GM12872 (cell line): ENCODE measurements at regions not wholly inside any gene's neighbourhood (a gene's known extent, or its start where the extent isn't known, plus 50 kb on each side); places are given as distances from the start of the nearest gene placed in this dataset.

Experiments used
- CTCF ChIP-seq: IDR thresholded peaks from 3 replicates; pipeline ENCODE4 v1.5.1; 2011; ENCODE audit warnings: low read depth, mild to moderate bottlenecking, low read length, moderate library complexity; ENCODE audit not compliant: insufficient read depth

DNA sequence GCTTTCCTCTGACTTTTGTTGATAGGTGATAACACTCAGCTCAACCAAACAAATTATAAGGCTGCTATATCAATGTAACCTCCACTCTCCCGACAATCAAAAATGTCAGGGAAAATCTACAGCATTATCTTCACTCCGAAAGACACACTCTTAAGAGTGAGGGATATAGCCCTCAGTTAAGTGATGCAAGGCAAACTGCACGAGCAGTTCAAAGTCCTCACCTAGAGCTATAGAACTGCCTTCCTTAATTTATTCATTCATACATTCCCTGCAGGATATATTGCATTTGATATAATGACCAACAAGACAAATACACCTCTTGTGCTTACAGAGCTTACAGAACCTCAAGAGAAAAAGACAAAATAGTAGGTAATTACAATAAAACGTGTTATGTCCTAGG lies 378.1 kb downstream of the ELAVL2 start:
- TF ChIP-seq CTCF = no peak

- TF ChIP-seq CTCF = no peak
These were observed 374.1 kb downstream of the ELAVL2 start for GRCh38 chr9:23451802-23452418.

DNA sequence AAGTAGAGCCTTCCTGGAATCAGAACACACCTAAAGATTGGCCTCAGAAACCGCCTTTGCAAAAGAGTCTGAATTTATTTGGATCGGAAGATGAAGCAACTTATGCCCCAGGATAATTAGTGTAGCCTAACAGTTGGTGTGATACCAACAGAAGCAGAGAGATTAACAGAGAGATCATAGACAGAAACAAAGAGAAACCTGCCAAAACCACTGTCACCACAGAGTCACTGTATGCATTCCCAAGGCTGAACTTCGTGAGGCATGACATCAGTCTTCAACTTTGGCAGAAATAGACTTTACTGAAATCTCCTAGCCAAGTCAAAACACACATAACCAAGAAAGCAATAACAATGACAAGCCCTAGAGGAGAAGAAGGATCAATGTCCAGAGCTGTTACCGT lies 361.8 kb downstream of the ELAVL2 start:
- no peak for TF ChIP-seq CTCF

- no peak for TF ChIP-seq CTCF
These were observed 358.8 kb downstream of the ELAVL2 start for GRCh38 chr9:23467276-23467675.

DNA sequence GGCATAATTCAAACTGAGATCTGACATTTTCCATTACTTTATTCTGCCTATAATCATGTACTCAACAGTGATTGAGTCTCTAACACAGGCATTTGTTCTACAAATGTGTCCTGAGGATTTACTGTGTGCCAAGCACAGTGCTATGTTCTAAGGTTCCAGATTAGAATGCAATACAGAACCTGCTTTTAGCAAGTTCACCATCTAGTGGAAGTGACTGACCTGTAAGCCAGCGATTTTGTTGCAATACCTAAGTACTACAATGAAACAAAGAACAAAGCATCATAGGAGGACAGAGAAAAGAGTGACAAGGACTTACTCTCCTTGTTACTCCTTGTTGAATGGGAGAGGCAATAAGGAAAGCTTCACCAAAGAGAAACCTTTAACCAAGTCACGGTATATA lies 348.1 kb downstream of the ELAVL2 start:
- no peak for TF ChIP-seq CTCF

DNA sequence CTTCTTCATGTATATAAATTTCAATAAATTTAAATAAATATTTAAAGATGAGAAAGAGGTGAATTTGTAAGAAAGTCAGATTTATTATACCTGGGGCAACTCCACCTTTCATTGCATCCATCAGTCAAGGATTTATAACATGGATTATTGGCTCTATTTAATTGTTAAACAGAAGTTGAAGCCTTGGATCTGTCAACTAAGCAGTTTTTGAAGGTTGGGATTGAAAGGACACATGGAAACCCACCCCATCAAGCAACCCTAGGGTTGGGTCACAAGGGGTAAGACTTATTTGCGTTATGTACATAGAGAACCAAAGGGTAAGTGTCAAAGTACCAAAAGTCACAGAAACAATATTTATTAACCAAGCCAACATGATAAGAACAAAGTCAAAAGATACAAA lies 342.5 kb downstream of the ELAVL2 start:
- no peak for TF ChIP-seq CTCF

DNA sequence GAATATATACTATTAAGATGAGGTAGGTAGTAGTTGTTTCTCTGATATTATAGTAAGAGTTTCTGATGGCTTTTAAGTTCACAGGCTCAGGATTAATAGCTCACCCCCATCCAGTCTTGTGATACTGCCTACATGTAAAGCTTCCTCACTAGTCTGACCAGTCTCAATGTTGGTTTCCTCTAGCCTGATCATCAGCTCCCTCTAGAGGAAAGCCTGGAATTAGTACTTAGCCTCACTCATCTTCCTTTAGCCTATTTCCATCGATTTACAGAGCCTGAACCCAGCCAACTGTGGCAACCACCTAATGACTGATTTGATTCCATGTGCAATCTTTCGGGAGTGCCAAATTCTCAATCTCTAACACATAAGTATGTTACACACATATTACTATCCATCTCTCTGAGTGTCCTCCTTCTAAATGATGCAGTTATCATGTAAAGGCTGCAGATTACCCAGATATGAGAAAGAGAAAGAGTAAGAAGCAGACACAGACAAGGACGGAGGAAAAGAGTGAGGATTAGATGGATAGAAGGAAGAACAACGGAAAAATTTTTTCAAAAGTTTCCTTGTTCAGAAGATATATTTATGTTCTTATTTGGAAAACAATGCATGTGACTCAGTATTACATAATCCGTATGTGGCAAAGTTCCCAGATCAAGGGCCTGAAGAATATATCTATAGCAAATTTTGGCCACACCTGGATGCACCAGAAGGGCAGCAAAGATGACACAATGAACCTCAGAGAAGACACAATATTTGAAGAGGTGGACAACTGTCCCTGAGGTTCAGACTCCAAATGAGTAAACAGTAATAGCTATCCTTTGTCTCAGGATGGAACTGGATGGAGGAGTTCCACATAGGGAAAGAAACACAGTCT lies 333.7 kb downstream of the ELAVL2 start:
- peak; percentile 58 for TF ChIP-seq CTCF
